ENCODE measurements at regions not wholly inside any gene's neighbourhood (a gene's known extent, or its start where the extent isn't known, plus 50 kb on each side); places are given as distances from the start of the nearest gene placed in this dataset.

- TF ChIP-seq CTCF (conservative IDR thresholded peaks at IDR 0.05), result no peak
- no peak overlapping the region for H3K27ac ChIP-seq
These were observed 95.4 kb upstream of the CEP85L start for GRCh38 chr6:118746825-118747174.

- TF ChIP-seq CTCF (conservative IDR thresholded peaks at IDR 0.05), result no peak
- H3K27ac ChIP-seq, result no peak overlapping the region
These were observed 94.9 kb upstream of the CEP85L start for GRCh38 chr6:118746145-118746824.

DNA sequence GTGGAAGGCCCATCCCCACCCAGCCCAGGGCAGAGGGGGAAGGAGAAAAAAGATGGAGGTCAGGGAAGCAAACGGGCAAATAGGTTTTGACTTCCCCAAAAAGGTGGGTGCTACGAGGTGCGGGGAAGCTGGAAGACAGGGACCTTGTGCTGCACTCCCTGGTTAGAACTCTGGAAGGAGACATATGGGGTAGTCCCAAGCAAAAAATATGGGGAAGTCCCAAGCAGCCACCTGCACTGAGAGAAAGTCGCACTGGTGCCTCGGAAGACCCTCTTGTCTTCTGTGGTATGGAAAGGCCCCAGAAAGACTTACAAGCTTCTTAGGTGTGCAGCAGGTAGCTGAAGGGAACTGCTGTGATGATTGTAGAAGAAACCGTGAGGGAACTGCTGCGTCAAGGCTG lies 93.8 kb upstream of the CEP85L start:
- H3K27ac ChIP-seq, result no peak overlapping the region
- TF ChIP-seq CTCF (conservative IDR thresholded peaks at IDR 0.05), result no peak

- H3K27ac ChIP-seq, result no peak overlapping the region
- TF ChIP-seq CTCF (conservative IDR thresholded peaks at IDR 0.05), result no peak
These were observed 93.0 kb upstream of the CEP85L start for GRCh38 chr6:118744261-118744941.

DNA sequence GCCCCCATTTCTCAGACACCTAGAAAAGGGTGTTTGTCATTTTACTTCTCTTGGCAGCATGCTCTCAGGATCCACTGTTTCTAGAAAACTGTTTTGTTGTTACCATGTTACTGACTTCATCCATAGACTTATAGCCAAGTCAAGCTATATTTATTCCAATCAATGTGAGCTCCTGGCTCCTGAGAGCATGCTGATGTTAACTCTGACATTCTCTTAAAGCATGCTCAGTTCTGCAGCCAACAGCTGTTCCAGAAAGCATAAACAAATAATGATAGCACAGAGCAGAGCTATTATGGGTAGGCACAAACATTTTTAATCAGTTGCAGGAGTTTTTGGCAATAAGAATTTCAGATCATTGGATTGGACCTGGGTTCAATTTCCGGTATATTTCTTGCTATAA lies 92.4 kb upstream of the CEP85L start:
- no peak for TF ChIP-seq CTCF (conservative IDR thresholded peaks at IDR 0.05)
- no peak overlapping the region for H3K27ac ChIP-seq

DNA sequence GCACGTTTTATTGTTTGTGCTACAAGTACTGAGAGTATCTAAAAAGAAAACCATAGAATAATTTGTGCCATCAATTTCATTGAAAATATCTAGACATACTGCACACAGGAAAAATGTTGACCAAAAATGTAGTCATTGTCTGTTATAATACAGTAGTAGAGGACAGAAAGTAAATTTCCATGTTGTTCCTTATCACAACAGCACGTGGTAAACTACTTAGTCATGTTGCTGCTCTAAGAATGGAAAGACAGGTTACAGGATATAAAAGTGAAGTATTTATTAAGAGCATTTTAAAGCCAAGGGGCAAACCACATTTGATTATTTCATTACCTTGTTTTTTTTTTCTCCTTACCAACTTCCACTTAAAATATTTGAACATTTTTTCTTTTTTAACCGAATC lies 89.0 kb upstream of the CEP85L start:
- no peak overlapping the region for H3K27ac ChIP-seq
- TF ChIP-seq CTCF (conservative IDR thresholded peaks at IDR 0.05), result no peak

DNA sequence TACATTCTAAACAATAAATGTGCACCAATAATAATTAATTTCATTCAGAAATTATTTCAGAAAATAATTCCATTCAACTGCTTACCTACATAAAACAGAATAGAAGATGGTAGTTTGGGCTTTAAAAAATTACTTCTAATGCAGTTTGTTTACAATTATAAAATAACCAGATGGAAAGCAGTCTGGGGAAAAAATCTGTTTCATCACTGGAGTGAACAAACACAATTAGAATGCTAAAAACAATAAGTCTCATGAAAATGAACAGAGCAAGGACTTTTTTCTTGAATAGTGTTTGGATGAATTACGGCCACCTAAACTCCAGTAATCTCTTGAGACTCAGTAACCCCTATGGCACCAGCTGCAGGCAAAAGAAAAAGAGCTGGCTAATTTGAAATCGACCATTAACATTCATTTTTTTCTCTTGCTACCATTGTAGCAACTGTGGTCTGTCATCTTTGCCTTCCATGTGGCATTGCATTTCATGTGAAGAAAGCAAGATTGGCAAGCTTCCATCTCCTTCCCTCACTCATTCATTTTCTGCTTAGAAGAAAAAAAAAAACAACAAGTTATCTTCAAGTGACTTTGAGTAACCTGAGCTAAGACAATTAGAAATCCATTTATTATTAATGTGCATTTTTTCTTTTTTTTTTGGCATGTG lies 88.4 kb upstream of the CEP85L start:
- TF ChIP-seq CTCF (conservative IDR thresholded peaks at IDR 0.05), result no peak
- H3K27ac ChIP-seq, result no peak overlapping the region
